Endothelial cell of umbilical vein (primary cell): ENCODE measurements at regions not wholly inside any gene's neighbourhood (a gene's known extent, or its start where the extent isn't known, plus 50 kb on each side); places are given as distances from the start of the nearest gene placed in this dataset.

Experiments used
- BruUV-seq: library from RNA; stranded (reverse); fragments of 400-500 nt; replicated peaks from 2 replicates; lab custom pipeline; 2021; lab: Mats Ljungman, UMichigan
- CTCF ChIA-PET: fragments of 300-600, 350-600 bp; sonication (Branson Sonifier 250); formaldehyde crosslinking; loops from one replicate; lab custom pipeline; 2021; ENCODE audit warnings: antibody characterized with exemption, inconsistent platforms; lab: Charles Lee
- POLR2A ChIA-PET: fragments of 300-600, 350-600 bp; sonication (Branson Sonifier 250); formaldehyde crosslinking; loops from one replicate; lab custom pipeline; 2021; ENCODE audit warnings: antibody characterized with exemption, inconsistent platforms; lab: Charles Lee
- DNase-seq: peaks from one replicate; pipeline ENCODE4 v3.0.0-alpha.2; 2011; ENCODE audit warnings: low read depth, low spot score
- FAIRE-seq: peaks from 2 replicates; lab custom pipeline; 2011; peaks lifted over from hg19 to GRCh38; lab: Jason Lieb, UNC
- H2AFZ ChIP-seq: 2 replicates; pipeline ENCODE4 v1.6.0; 2012; ENCODE audit warnings: low read depth, low read length, control low read depth, inconsistent platforms
- H3K27ac ChIP-seq: 2 replicates; pipeline ENCODE4 v1.5.1; 2011; ENCODE audit warnings: low read depth, mild to moderate bottlenecking, control low read depth, low read length, moderate library complexity; ENCODE audit not compliant: insufficient read depth
- H3K27me3 ChIP-seq, 2 experiments: 2 replicates each; pipeline versions ENCODE4 v1.6.0 to v1.6.1; 2011; ENCODE audit warnings: low read length in 2 of 2, mixed read lengths in 1 of 2; ENCODE audit not compliant: control insufficient read depth in 2 of 2, insufficient read depth in 2 of 2
- H3K36me3 ChIP-seq, 2 experiments: 2 replicates in 1 of 2; 3 replicates in 1 of 2; pipeline ENCODE4 v1.5.1; 2011; ENCODE audit warnings: low read length in 2 of 2, mild to moderate bottlenecking in 1 of 2, moderate library complexity in 1 of 2; ENCODE audit not compliant: control insufficient read depth in 2 of 2, insufficient read depth in 2 of 2; ENCODE audit errors: extremely low read depth in 1 of 2
- H3K4me1 ChIP-seq: 3 replicates; pipeline ENCODE4 v1.5.1; 2011; ENCODE audit warnings: mild to moderate bottlenecking, low read length; ENCODE audit not compliant: control insufficient read depth, insufficient read depth; ENCODE audit errors: extremely low read depth
- H3K4me2 ChIP-seq: 2 replicates; pipeline ENCODE4 v1.6.1; 2011; ENCODE audit warnings: low read length, control low read depth, mixed read lengths; ENCODE audit not compliant: insufficient read depth
- H3K4me3 ChIP-seq, 3 experiments: fragments of 200-600 bp in 1 of 3; sonication (generic), shearing (Covaris generic) in 1 of 3; replicated peaks in 1 of 3; 2 replicates each; pipeline ENCODE4 v1.5.1; 2011 to 2016; ENCODE audit warnings: control low read depth in 3 of 3, low read length in 3 of 3, mild to moderate bottlenecking in 2 of 3, inconsistent platforms in 1 of 3, low read depth in 1 of 3, moderate library complexity in 1 of 3; ENCODE audit not compliant: insufficient read depth in 1 of 3
- H3K79me2 ChIP-seq: 2 replicates; pipeline ENCODE4 v1.6.0; 2012; ENCODE audit warnings: low read length, inconsistent platforms; ENCODE audit not compliant: control insufficient read depth, insufficient read depth
- H3K9ac ChIP-seq: replicated peaks from 2 replicates; pipeline ENCODE3; 2011; ENCODE audit warnings: low read length, control low read depth; ENCODE audit not compliant: insufficient read depth; ENCODE audit errors: extremely low read depth
- H3K9me1 ChIP-seq: replicated peaks from 3 replicates; pipeline ENCODE4 v1.6.0; 2011; ENCODE audit warnings: mild to moderate bottlenecking, low read length; ENCODE audit not compliant: control insufficient read depth, insufficient read depth; ENCODE audit errors: extremely low read depth
- H3K9me3 ChIP-seq: replicated peaks from 2 replicates; pipeline ENCODE4 v1.5.1; 2012; ENCODE audit warnings: low read length, inconsistent platforms; ENCODE audit not compliant: control insufficient read depth, insufficient read depth
- H4K20me1 ChIP-seq: replicated peaks from 2 replicates; pipeline ENCODE3; 2011; ENCODE audit warnings: mild to moderate bottlenecking, low read length; ENCODE audit not compliant: control insufficient read depth, insufficient read depth; ENCODE audit errors: extremely low read depth
- EZH2 ChIP-seq: IDR thresholded peaks from 2 replicates; pipeline ENCODE4 v1.6.1; 2012; ENCODE audit warnings: borderline replicate concordance, low read depth, mild to moderate bottlenecking, moderate library complexity, low read length, inconsistent platforms; ENCODE audit not compliant: severe bottlenecking
- FOS ChIP-seq: IDR thresholded peaks from 2 replicates; pipeline ENCODE4 v1.6.1; 2011; ENCODE audit warnings: mild to moderate bottlenecking, low read length, moderate library complexity, borderline replicate concordance; ENCODE audit not compliant: insufficient read depth
- GATA2 ChIP-seq: IDR thresholded peaks from 2 replicates; pipeline ENCODE4 v1.7.0; 2011; ENCODE audit warnings: low read depth, mild to moderate bottlenecking, moderate library complexity, mixed read lengths, low read length; ENCODE audit not compliant: insufficient read length, insufficient read depth
- JUN ChIP-seq: IDR thresholded peaks from 2 replicates; pipeline ENCODE4 v1.6.1; 2011; ENCODE audit warnings: borderline replicate concordance, low read depth; ENCODE audit not compliant: insufficient read length, insufficient read depth
- MYC ChIP-seq: IDR thresholded peaks from one replicate; pipeline ENCODE4 v1.6.1; 2011; ENCODE audit warnings: mild to moderate bottlenecking, low read depth, low read length
- POLR2A ChIP-seq: IDR thresholded peaks from 2 replicates; pipeline ENCODE4 v1.6.1; 2012; ENCODE audit warnings: low read depth, mild to moderate bottlenecking, control low read depth, low read length
- POLR2AphosphoS5 ChIP-seq: IDR thresholded peaks from 2 replicates; pipeline ENCODE4 v1.6.1; 2012; ENCODE audit warnings: low read depth, mild to moderate bottlenecking, control low read depth, low read length, moderate library complexity; ENCODE audit not compliant: insufficient read depth
- dilution Hi-C: fragments of 300-500 bp; cut with MboI; formaldehyde crosslinking; loops from one replicate; pipeline ENCODE4 v1.15.0; 2019; ENCODE audit warnings: low sequenced_read_pairs; ENCODE audit not compliant: extremely low pct_ligation_motif_present
- intact Hi-C: fragments of 100-400 bp; cut with micrococcal nuclease; formaldehyde crosslinking; loops from one replicate; pipeline ENCODE4 v1.10.0; 2022
- TF ChIP-seq, protein P1 (sequence below): IDR thresholded peaks from 2 replicates; pipeline ENCODE4 v1.6.1; 2011; ENCODE audit not compliant: insufficient read depth, insufficient read length
- TF ChIP-seq, protein P2 (sequence below), 2 donors: IDR thresholded peaks; 1 replicate in 1 of 2; 2 replicates in 1 of 2; pipeline ENCODE4 v1.5.1; 2011; ENCODE audit warnings: low read length in 2 of 2, mild to moderate bottlenecking in 2 of 2, moderate library complexity in 2 of 2, control low read depth in 1 of 2, inconsistent platforms in 1 of 2, low read depth in 1 of 2; ENCODE audit not compliant: insufficient read depth in 1 of 2; ENCODE audit errors: extremely low read depth in 1 of 2

DNA sequence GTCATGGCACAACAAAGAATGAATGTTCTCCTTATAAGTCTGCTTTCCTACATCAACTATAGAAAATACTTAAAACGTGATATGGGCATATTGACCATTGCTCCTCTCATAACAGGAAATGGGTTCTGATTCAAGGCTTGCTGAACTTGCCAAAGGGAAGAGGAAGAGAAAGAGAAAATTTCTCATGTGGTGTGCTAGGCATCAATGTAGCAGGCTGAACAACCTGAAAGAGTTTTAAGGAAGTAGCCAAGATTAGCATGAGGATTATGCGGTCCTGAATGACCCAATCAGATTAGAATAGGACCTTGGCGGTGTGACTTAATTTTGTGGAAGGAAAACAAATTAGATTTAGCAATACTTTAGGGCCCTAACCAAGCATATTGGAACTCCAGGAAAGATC is 617.7 kb upstream of the CDH11 start:
- CTCF ChIA-PET: no interaction called here
- dilution Hi-C loops: no loop called here
- no peak overlapping the region for H2AFZ ChIP-seq
- POLR2A ChIA-PET: no interaction called here
- no TSS peak for BruUV-seq
- no peaks in the 10 kb centered on the region for H3K9me3 ChIP-seq
- no peaks in the 10 kb centered on the region for H3K9me1 ChIP-seq
- H3K9ac ChIP-seq: no peak overlapping the region
- TF ChIP-seq EZH2: no peak
- TF ChIP-seq, protein P1, sequence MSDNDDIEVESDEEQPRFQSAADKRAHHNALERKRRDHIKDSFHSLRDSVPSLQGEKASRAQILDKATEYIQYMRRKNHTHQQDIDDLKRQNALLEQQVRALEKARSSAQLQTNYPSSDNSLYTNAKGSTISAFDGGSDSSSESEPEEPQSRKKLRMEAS: no peak
- no peak for TF ChIP-seq POLR2AphosphoS5
- TF ChIP-seq GATA2: no peak
- no peak for TF ChIP-seq POLR2A
- TF ChIP-seq JUN: no peak
- TF ChIP-seq, protein P2, sequence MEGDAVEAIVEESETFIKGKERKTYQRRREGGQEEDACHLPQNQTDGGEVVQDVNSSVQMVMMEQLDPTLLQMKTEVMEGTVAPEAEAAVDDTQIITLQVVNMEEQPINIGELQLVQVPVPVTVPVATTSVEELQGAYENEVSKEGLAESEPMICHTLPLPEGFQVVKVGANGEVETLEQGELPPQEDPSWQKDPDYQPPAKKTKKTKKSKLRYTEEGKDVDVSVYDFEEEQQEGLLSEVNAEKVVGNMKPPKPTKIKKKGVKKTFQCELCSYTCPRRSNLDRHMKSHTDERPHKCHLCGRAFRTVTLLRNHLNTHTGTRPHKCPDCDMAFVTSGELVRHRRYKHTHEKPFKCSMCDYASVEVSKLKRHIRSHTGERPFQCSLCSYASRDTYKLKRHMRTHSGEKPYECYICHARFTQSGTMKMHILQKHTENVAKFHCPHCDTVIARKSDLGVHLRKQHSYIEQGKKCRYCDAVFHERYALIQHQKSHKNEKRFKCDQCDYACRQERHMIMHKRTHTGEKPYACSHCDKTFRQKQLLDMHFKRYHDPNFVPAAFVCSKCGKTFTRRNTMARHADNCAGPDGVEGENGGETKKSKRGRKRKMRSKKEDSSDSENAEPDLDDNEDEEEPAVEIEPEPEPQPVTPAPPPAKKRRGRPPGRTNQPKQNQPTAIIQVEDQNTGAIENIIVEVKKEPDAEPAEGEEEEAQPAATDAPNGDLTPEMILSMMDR (IDR thresholded peaks at IDR 0.05; ENCODE audit: extremely low read depth in 1 of 2, insufficient read depth in 1 of 2, low read depth in 1 of 2, low read length in 2 of 2): no peak
- TF ChIP-seq FOS: no peak
- TF ChIP-seq MYC: no peak
- H4K20me1 ChIP-seq: no peaks in the 10 kb centered on the region
- intact Hi-C loops: no loop called here
- no peaks in the 10 kb centered on the region for H3K4me1 ChIP-seq
- no peak for FAIRE-seq
- no peak overlapping the region for H3K27ac ChIP-seq
- H3K27me3 ChIP-seq: no peaks in the 10 kb centered on the region
- no peak overlapping the region for H3K4me2 ChIP-seq
- no peak for DNase-seq
- H3K4me3 ChIP-seq: no peak overlapping the region
- no peaks in the 10 kb centered on the region for H3K79me2 ChIP-seq
- H3K36me3 ChIP-seq: no peaks in the 10 kb centered on the region
